Embryonic facial prominence (tissue), 1 donor: ENCODE measurements at regions not wholly inside any gene's neighbourhood (a gene's known extent, or its start where the extent isn't known, plus 50 kb on each side); places are given as distances from the start of the nearest gene placed in this dataset.
"Not testable (repeated sequence)": the region's sequence is repeated elsewhere in the genome, so short reads cannot be mapped to it uniquely, and the experiment has no call there.

Source experiments
- DNase-seq: peaks from one replicate; pipeline ENCODE4 v3.0.0-alpha.2; 2016; ENCODE audit errors: extremely low spot score

DNA sequence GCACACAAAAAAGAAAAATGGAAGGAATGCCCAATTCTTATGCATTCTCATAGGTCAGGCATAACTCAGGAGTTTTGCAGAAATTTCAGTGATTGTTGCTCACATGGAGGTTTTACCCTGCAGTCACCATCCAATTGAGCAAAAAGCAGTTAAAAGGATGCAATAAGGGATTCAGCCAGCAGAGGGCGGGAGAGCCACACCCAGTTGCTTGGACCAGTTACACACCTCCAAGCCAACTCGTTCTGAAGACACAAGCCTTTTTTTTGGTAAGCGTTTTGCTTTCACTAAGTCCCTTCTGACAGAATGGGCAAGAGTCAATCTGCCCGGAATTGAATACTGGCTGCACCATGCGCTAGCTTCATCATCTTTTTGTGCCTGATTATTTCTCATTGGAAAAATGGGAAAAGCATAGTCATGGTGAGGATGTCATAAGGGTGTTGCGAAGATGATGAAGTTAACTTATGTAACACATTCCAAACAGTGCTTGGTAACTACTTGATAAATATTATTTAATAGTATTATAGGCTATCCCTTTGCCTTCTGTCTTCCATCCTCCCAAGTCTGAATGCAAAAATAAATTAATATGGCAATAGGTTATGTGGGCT is 154.4 kb upstream of the SGO1 start:
- DNase-seq, result peak; percentile 64

DNA sequence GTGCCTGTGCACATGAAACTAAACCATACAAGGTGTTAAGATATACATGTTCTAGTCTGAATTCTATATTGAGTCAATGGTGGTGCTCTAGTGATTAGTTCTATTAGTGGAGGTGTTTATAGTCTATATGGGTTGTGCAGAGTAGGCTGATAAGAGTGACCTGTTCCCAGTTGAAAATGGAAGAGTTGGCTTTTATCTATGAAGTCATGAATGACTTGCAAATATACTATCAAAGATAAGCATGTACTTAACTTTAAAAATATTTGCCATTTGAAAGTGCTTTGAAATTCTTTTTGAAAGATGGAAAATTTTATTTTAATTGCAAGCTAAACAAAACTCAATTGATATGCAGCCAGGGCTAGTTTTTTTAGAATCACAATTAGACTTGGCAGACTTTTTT is 150.6 kb upstream of the SGO1 start:
- no peak for DNase-seq

DNA sequence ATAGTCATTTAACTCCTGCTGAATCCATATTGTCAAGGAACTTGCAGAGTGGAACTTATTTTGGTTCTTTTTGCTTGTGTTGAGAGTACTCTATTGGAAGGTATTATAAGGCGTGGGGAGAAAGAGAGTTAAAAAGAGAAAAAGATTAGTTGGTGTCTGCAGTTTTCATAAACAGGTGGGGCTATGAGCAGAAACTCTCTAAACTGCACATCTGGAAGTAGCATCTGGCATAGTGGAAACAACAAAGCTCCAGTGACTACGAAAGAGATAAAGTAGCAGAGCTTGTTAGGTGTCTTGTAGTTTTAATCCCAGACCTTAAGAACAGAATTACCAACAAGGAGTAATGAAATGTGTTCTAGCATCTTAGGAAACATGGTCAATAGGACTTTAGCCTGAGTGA is 148.8 kb upstream of the SGO1 start:
- DNase-seq, result no peak

DNA sequence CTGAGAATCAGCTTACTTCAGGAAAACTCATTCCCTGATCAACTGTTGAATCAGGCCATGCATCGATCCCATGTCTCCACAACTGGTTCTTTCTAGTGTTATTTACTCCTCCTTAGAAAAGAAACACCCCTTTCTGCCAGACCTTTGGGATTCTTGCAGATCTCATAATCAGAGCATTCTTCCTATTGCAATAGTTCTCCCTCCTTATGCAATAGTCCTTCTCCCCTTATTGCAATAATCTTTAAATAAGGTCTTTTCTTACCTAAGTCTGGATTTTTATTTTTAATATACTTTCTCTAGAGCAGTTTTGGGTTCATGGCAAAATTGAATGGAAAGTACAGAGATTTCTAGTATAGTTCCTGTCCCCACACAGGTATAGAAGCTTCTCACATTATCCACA is 141.9 kb upstream of the SGO1 start:
- DNase-seq, result no peak

DNA sequence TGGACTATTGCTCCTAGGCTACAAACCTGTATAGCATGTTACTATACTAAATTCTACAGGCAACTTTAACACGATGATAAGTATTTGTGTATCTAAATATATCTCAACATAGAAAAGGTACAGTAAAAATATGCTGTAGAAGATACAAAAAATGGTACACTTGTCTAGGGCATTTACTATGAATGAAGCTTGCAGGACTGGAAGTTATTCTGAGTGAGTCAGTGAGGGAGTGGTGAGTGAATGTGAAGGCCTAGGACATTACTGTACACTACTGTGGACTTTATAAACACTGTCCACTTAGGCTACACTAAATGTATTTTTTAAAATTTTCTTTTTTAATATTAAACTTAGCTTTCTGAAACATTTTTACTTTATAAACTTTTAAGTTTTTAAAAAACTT is 140.5 kb upstream of the SGO1 start:
- no peak for DNase-seq

DNA sequence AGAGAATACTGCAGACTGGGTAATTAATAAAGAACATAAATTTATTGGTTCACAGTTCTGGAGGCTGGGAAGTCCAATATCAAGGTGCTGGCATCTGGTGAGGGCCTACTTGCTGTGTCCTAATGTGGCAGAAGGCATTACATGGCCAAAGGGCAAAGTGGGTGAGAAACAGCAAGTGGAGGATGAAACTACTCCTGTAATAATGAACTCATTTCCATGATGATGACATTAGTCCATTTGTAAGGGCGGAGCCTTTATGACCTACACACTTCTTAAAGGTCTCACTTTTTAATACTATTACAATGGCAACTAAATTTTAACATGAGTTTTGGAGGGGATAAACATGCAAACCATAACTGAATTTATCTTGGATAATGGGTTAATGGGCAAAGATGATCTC is 139.6 kb upstream of the SGO1 start:
- DNase-seq, result no peak

DNA sequence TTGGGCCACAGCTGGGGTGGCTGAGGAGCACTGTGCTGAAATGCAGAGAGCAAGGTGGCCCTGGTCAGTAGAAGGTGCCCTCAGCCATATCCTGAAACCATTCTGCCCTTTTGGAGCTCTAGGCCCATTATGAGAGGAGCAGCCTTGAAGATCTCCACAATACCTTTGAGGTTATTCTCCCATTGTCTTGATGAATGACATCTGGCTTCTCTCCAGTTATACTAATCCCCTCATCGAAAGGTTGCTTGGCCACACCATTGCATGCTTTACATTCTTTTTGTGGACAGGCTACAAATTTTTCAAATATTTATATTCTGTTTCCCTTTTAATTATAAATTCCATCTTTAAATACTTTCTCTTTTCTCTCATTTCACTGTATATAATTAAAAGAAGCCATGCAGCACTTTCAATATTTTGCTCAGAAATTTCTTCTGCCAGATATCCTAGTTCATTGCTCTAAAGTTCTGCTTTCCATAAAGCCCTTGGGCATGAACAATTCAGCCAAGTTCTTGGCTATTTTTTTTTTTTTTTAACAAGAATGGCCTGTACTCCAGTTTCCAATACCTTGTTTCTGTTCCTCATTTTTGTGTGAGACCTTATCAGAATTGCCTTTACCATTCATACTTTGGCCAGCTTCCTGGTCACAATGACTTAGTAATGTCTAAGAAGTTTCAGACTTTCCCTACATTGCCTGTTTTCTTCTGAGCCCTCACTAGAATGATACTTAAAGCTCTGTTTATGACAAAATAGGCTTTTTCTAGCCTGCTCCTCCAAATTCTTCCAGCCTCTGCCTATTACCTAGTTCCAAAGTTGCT is 138.9 kb upstream of the SGO1 start:
- DNase-seq, result no peak

DNA sequence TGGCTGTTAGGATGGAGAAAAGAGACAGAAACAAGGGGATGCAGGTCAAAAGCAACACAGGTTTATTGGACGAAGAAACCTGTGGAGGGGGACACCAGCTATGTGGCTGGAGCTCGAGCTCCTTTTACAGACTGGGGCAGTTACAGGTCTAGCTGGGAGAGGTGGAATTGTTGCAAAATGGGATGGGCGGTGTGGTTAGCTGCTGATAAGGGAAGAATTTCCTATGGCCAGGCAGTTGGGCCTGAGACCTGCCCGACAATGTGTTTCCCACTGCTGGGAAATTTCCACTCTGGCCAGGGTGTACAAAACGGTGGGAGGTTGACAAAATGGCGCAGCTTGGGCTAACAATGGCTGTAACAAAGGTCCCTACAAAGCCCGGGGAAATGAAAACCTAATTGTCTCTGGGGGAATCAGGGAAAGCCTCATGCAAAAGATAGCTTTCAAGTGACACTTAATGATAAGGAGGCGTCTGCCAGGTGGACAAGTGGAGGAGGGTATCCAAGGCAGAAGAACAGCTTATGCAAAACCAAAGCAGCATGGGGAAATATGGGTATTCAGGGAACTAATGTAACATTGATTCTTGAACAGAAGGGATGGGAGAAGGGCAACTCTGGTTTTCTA is 137.4 kb upstream of the SGO1 start:
- DNase-seq, result no peak

DNA sequence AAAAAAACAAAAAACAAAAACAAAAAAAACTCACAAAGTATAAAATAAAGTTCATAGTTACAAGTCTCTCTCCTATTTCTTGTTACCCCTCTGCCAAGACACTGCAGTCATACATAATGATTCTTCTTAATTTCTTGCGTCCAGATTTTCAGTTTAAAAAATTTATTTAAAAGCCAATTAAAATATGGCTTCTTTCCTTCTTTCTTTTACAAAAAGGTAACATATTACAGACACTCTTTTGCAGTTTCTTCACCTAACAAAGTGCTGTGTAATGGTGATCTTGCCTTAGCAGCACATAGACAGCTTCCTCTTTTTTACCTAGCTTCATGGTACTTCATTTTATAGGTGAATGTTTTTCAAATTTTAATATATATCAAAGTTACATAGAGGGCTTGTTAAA is 136.1 kb upstream of the SGO1 start:
- no peak for DNase-seq

DNA sequence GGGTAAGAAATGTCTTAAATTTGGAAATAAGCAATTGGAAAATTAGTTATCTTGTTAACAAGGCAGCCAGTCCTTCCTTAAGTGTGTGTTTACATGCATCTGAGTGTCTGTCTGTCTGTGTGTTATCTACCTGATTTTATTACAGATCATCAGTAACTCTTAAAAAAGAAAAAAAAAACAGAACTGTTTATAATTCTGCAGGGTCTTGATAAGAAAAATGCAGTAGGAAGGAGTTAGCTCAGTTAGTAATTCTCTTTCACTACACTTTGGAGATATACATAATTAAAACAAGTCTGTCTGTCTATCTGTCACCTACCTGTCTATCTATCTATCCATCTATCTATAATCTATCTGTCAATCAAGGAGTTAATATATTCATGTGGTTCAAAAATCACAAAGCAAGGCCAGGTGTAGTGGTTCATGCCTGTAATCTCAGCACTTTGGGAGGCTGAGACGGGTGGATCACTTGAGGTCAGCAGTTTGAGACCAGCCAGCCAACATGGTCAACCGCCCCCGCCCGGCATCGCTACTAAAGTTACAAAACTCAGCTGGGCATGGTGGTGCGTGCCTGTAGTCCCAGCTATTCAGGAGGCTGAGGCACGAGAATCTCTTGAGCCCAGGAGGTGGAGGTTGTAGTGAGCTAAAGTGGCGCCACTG is 135.5 kb upstream of the SGO1 start:
- DNase-seq, result no peak

DNA sequence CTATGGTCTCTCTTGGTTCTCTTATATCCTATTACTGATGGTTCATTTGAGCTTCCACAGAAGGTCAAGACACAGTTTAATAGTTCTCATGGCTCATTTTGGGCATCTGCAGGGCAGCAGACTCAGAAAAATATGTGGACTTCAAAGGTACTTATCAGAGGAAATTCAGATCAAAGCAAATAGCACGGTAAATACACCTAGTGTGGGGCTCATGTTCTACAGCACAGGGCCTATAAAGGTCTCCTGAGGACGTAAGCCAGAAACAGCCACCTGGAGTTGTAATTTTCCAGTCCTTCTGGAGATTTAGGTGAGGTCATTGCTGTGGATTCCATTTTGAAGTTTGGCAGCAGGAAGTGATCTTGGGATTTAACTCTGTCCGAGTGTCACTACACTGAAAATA is 134.5 kb upstream of the SGO1 start:
- no peak for DNase-seq

DNA sequence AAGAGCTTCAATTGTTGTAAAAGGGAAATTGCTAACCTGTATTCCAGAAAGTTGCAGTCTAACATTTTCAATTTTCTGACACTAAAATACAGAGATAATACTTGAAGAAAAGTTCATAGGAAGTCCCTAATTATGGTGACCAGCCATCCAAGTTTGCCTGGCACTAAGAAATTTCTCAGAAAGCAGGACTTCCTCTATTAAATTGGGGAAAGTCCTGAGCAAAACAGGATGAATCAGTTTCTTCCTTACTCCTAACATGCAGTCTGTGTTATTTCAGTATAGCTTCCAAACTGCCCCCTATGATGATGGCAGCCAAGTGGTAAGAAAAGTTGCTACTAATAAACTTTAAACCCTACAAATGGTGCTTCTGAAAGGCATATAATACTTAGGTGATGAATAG is 133.5 kb upstream of the SGO1 start:
- DNase-seq, result no peak

DNA sequence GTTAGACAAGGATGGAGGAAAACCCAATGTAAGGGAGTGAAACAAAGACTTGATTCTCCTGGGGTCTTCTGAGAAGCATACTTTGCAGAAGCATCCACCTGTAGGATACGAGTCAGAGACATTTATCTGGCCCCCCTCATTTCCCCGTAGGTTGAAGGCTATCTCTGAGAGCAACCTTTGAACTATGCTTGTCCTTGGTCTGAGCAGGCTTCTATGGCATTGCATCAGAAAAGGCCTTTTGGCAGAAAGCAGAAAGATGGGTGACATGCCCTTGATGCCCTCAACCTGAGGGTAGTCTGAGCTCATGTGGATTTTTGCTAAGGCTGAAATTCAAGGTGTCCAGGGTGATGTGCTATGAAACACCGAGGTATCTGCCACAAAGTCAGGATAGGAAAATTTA is 131.6 kb upstream of the SGO1 start:
- no peak for DNase-seq

DNA sequence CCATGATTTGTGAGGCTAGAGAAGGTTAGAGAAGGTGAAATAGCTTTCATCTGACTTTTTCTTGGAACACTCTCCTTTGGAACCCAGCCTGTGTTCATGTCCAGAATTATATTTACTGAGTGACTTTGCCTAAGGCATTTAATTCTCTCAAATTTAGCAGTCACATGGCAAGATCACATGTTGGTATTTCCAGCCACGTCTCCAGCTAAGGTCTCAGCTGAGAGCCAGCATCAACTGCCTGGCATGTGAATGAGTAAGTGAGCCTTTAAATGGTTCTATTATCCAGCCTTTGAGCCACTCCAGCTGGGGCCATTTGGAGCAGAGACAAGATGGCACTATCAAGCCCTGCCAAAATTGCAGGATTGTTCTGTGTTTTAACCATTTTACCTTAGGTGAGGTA is 130.2 kb upstream of the SGO1 start:
- DNase-seq, result no peak

DNA sequence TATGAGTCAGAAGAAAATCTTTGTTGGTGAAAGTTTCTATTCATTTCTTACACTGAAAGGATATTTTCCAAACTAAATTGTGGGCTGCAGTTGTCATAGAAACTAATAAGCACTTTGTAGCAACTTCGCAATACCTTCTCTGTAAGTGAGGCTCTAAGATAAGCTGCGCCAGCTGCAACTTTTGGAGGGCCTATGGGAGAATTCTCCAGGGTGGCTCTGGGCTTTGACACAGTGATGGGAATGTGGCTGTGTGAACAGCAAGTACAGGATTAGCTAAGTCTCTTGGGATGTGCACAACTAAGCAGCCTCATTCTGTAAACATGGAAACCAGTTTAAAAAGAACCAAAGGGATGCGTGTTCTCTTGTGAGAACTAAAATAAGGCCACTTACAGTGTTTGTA is 124.6 kb upstream of the SGO1 start:
- DNase-seq, result no peak

DNA sequence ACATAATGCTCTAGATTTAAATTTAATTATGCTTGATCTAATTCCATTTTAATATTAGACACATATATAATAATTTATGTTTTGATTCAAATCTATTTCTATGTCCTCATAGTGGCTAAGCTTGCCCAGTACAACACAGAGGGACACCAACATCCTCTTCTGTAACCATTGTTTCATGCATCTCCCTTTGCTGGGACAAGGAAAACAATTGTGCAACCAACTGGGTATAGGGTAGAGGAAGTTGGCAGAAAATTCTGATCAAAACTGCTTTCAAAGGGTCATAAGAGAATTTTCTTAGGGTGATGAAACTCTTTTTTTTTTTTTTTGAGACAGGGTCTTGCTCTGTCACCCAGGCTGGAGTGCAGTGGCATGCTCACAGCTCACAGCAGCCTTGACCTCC is 121.4 kb upstream of the SGO1 start:
- no peak for DNase-seq

DNA sequence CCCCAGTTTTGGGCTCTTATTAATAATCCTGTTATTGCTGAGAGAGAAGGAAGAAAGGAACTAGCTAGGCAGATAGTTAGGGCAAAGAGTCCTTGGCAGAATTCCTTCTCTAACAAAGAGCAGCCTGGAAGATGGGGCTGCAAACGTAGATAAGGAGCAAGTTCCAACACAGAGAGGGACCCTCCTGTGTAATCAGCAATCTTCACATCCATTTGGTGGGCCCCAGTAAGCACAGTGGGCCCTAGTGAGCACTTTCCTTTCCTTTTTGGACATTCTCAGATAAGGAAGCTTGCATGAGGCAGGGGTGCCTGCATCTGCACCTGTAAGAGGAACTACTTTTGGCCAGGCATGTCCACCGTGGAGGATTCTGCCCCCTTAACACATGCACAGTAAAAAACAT is 119.6 kb upstream of the SGO1 start:
- no peak for DNase-seq

DNA sequence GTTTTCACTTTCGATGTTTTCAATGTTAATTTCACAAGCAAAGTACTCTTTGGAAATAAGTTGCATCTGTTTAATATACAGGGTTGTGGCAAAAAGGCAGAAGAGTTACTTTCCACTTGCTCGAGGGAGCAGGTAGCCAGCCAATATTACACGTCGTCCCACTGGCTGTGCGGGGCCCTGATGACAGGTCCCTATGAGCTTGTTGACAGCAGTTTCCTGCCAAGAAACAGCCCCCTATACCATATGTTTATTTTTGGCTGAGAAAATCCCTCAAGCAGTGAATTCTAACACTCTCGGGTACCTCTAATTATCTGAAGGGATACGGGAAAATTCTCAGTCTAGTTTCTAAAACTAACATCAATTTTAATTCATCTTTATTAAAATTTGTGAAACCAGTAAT is 116.8 kb upstream of the SGO1 start:
- no peak for DNase-seq

DNA sequence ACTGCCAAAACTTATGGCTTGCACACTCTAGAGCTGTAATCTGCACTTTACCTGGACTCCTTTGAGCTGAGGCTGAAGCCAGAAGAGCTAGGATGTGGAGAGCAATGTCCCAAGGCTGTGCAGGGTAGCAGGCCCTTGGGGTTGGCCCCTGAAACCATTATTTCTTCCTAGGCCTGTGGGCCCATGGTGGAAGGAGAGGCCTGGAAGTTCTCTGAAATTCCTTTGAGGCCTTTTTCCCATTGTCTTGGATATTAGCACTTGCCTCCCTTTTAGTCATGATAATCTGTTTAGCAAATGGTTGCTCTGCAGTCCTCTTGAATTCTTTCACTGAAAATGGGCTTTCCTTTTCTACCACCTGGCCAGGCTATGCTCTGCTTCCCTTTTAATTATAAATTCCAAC is 102.0 kb upstream of the SGO1 start:
- no peak for DNase-seq

DNA sequence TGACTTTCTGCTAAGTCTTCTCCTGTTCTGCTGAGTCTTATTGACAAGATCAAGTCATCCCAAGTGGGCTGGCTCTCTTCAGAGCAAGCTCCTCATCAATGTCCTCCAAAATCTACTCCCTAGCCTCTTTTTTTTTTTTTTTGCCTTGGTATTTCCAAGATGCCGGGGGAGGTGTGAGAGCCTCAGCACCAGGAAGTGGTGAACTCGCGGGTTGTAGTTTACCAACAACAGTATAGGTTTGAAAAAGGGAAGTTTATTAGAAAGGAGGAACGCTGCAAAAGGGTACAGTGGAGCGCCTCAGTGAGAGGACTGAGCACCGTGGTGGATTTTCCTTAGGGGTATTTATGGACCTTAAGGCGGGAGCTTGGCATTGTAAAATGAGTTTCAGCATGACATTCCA is 94.3 kb upstream of the SGO1 start:
- DNase-seq, result no peak

DNA sequence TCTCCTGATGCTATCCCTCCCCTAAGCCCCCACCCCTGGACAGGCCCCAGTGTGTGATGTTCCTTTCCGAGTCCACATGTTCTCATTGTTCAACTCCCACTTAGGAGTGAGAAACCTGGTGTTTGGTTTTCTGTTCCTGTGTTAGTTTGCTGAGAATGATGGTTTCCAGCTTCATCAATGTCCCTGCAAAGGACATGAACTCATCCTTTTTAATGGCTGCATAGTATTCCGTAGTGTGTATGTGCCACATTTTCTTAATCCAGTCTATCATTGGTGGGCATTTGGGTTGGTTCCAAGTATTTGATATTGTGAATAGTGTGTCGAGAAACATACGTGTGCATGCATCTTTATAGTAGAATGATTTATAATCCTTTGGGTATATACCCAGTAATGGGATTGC is 80.0 kb upstream of the SGO1 start:
- DNase-seq, result not testable (repeated sequence)

DNA sequence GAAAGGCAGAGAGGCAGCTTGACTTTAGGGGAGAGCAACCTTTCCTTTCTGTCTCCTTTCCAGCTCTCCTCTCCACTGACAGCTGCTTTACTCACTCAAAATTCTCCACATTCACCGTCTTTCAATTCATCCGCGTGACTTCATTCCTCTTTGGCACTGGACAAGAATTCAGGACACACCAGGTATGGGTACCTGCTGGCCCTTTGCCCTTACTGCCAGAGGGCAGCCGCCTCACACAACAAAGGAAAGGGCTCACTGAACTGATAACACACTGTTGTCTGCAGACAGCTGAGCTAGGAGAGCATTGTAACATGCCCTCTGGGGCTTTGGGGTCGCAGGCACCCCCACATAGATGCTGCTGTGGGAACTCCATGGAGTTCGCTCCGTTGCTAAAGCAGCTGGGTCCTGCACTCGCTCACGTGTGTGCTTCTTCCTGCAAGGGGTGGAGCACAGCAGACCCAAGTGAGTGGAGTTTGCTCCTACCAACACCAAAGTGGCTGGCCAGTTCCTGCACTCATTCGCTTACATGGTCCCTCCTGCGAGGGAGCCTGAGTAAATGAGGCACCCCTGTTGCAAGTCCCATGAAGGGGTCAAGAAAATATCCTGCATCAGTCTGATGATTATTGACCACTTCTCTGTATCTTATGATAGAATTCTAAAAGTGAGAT is 79.0 kb upstream of the SGO1 start:
- DNase-seq, result no peak
